ENCODE measurements at regions not wholly inside any gene's neighbourhood (a gene's known extent, or its start where the extent isn't known, plus 50 kb on each side); places are given as distances from the start of the nearest gene placed in this dataset.

GRCh38 chr9:135278586-135278985, 191.1 kb downstream of the OLFM1 start:
- no peak for TF ChIP-seq CTCF (IDR thresholded peaks at IDR 0.05)
- no peak for TF ChIP-seq POLR2A (IDR thresholded peaks at IDR 0.05)
